ENCODE measurements at regions not wholly inside any gene's neighbourhood (a gene's known extent, or its start where the extent isn't known, plus 50 kb on each side); places are given as distances from the start of the nearest gene placed in this dataset.
"Not testable (repeated sequence)": the region's sequence is repeated elsewhere in the genome, so short reads cannot be mapped to it uniquely, and the experiment has no call there.

GRCh38 chr11:93902921-93903320 lies 52.5 kb upstream of the VSTM5 start:
- DNase-seq, result no peak

GRCh38 chr11:93903989-93904388 lies 53.6 kb upstream of the VSTM5 start:
- no peak for DNase-seq

- no peak for DNase-seq
These were observed 54.3 kb upstream of the VSTM5 start for GRCh38 chr11:93904716-93905115.

GRCh38 chr11:93905384-93905783 lies 55.0 kb upstream of the VSTM5 start:
- DNase-seq, result no peak

- DNase-seq, result no peak
These were observed 56.1 kb upstream of the VSTM5 start for GRCh38 chr11:93906486-93906885.

- DNase-seq, result no peak
These were observed 57.5 kb upstream of the VSTM5 start for GRCh38 chr11:93907901-93908300.

GRCh38 chr11:93908689-93909088 lies 58.3 kb upstream of the VSTM5 start:
- DNase-seq, result no peak

- no peak for DNase-seq
These were observed 67.3 kb upstream of the VSTM5 start for GRCh38 chr11:93917673-93918072.

GRCh38 chr11:93921695-93922468 lies 71.5 kb upstream of the VSTM5 start:
- DNase-seq, result peak in 1 of 2 donors; percentile 12

GRCh38 chr11:93922830-93923229 lies 72.4 kb upstream of the VSTM5 start:
- DNase-seq, result no peak

- not testable (repeated sequence) for DNase-seq
These were observed 75.7 kb upstream of the VSTM5 start for GRCh38 chr11:93926099-93926498.

GRCh38 chr11:93929407-93929806 lies 79.0 kb upstream of the VSTM5 start:
- DNase-seq, result no peak

- DNase-seq, result no peak
These were observed 82.8 kb upstream of the VSTM5 start for GRCh38 chr11:93933230-93933629.

GRCh38 chr11:93935826-93936225 lies 85.3 kb upstream of the HEPHL1 start:
- no peak for DNase-seq

- DNase-seq, result no peak
These were observed 84.7 kb upstream of the HEPHL1 start for GRCh38 chr11:93936460-93936859.

GRCh38 chr11:93939084-93939760 lies 81.9 kb upstream of the HEPHL1 start:
- no peak for DNase-seq

- DNase-seq, result no peak
These were observed 80.8 kb upstream of the HEPHL1 start for GRCh38 chr11:93940395-93940794.

GRCh38 chr11:93942176-93942575 lies 79.0 kb upstream of the HEPHL1 start:
- DNase-seq, result no peak

- DNase-seq, result no peak
These were observed 75.6 kb upstream of the HEPHL1 start for GRCh38 chr11:93945596-93945995.

- no peak for DNase-seq
These were observed 68.9 kb upstream of the HEPHL1 start for GRCh38 chr11:93952082-93952780.

GRCh38 chr11:93957397-93957952 lies 63.7 kb upstream of the HEPHL1 start:
- no peak for DNase-seq

GRCh38 chr11:93958991-93959390 lies 62.2 kb upstream of the HEPHL1 start:
- no peak for DNase-seq

GRCh38 chr11:93959663-93960062 lies 61.5 kb upstream of the HEPHL1 start:
- no peak for DNase-seq

GRCh38 chr11:93963072-93963471 lies 58.1 kb upstream of the HEPHL1 start:
- DNase-seq, result no peak
